ENCODE measurements at regions not wholly inside any gene's neighbourhood (a gene's known extent, or its start where the extent isn't known, plus 50 kb on each side); places are given as distances from the start of the nearest gene placed in this dataset.

DNA sequence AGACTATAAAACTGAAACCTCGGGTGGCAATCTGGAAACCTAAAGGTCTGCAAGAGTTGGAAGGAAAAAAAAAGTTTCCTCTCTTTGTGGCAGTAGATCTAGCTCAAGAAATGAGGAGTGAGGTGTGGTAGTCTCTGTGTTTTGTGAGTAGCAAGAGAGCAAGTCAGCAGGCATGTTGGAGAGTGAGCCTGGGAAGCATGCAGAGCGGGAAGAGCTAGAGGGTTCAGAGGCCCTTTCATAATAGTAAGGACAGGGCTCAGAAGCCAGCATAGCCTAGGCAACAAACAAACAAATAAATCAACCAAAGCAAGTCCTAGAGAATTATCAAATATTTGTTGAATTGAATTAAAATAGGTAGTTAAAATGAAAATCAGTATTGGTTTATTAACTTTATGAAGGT lies 189.7 kb upstream of the CBLB start:
- H3K27ac Mint-ChIP-seq: peak overlapping the region; percentile 70
- peaks cover 14% of the 10 kb centered on the region for H3K4me1 Mint-ChIP-seq
- no peak overlapping the region for H3K4me3 Mint-ChIP-seq
- DNase-seq: no peak
- H3K36me3 Mint-ChIP-seq (ENCODE audit: low read depth): no peaks in the 10 kb centered on the region
- no peaks in the 10 kb centered on the region for H3K27me3 Mint-ChIP-seq (ENCODE audit: low read depth, poor library complexity)
- TF ChIP-seq, protein P1, sequence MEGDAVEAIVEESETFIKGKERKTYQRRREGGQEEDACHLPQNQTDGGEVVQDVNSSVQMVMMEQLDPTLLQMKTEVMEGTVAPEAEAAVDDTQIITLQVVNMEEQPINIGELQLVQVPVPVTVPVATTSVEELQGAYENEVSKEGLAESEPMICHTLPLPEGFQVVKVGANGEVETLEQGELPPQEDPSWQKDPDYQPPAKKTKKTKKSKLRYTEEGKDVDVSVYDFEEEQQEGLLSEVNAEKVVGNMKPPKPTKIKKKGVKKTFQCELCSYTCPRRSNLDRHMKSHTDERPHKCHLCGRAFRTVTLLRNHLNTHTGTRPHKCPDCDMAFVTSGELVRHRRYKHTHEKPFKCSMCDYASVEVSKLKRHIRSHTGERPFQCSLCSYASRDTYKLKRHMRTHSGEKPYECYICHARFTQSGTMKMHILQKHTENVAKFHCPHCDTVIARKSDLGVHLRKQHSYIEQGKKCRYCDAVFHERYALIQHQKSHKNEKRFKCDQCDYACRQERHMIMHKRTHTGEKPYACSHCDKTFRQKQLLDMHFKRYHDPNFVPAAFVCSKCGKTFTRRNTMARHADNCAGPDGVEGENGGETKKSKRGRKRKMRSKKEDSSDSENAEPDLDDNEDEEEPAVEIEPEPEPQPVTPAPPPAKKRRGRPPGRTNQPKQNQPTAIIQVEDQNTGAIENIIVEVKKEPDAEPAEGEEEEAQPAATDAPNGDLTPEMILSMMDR (IDR thresholded peaks at IDR 0.05): no peak
- H3K9me3 Mint-ChIP-seq: peaks cover 26% of the 10 kb centered on the region

DNA sequence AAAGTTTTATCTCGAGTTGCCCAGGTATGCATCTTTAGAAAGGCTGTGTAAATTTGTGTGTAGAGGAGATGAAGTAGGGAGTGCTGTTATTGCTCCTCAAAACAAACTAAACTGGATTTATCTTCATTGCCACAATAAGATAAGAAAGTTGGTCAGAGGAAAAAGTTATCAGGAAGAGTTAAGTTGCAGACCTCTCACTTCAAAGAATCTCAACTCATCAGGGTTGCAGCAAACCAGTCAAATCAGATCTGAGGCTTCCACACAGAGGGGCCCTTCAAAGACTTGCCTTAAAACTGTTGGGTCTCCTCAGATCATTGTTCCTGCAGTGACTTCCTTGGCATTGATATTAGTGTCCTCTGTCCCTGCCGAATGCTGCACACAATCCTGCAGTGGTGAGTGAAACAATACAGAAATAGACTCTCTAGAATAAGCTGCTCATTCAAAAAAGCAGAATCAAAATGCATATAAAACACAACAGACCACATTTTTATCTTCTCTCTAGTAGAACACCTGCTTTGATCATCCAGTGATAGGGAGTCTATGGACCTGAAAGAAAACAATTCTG lies 191.2 kb upstream of the CBLB start:
- Mint-ChIP-seq H3K4me1 (peaks cover 14% of the 10 kb centered on the region), H3K4me3 (no peak overlapping the region), H3K27me3 (ENCODE audit: low read depth, poor library complexity) (no peaks in the 10 kb centered on the region), H3K27ac (peak overlapping the region; percentile 60), H3K36me3 (ENCODE audit: low read depth) (no peaks in the 10 kb centered on the region), H3K9me3 (peaks cover 31% of the 10 kb centered on the region)
- DNase-seq: no peak
- TF ChIP-seq, protein P1 (IDR thresholded peaks at IDR 0.05): no peak

DNA sequence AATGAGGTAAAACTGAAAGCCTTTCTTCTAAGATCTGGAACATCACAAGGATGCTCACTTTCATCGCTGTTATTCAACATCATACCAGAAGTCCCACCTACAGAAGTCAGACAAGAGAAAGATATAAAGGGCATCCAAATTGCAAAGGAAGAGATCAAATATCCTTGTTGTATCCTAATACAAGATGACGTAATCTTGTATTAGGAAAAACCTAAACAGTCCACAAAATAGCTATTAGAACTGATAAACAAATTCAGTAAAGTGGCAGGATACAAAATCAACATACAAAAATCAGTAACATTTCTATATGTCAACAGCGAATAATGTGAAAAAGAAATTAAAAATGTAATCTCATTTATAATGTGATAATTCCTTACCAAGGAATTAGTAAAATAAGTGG lies 195.1 kb upstream of the CBLB start:
- Mint-ChIP-seq H3K9me3 (peaks cover 25% of the 10 kb centered on the region), H3K27me3 (ENCODE audit: low read depth, poor library complexity) (no peaks in the 10 kb centered on the region), H3K4me1 (peaks cover 6% of the 10 kb centered on the region), H3K36me3 (ENCODE audit: low read depth) (no peaks in the 10 kb centered on the region), H3K4me3 (no peak overlapping the region), H3K27ac (no peak overlapping the region)
- TF ChIP-seq, protein P1 (IDR thresholded peaks at IDR 0.05): no peak
- no peak for DNase-seq

DNA sequence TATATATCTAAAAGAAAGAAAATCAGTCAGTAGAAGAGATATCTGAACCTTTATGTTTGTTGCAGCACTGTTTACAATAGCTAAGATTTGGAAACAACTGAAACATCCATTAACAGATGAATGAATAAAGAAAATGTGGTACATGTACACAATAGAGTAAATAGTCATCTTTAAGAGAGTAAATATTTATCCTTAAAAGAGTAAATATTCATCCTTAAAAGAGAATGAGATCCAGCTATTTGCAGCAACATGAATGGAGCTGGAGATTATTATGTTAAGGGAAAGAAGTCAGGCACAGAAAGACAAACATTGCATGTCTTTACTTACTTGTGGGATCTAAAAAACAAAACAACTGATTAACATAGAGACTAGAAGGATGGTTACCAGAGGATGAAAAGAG lies 197.0 kb upstream of the CBLB start:
- Mint-ChIP-seq H3K4me3 (no peak overlapping the region), H3K27ac (no peak overlapping the region), H3K4me1 (no peaks in the 10 kb centered on the region), H3K36me3 (ENCODE audit: low read depth) (no peaks in the 10 kb centered on the region), H3K27me3 (ENCODE audit: low read depth, poor library complexity) (no peaks in the 10 kb centered on the region), H3K9me3 (peaks cover 28% of the 10 kb centered on the region)
- TF ChIP-seq, protein P1 (IDR thresholded peaks at IDR 0.05): no peak
- no peak for DNase-seq

DNA sequence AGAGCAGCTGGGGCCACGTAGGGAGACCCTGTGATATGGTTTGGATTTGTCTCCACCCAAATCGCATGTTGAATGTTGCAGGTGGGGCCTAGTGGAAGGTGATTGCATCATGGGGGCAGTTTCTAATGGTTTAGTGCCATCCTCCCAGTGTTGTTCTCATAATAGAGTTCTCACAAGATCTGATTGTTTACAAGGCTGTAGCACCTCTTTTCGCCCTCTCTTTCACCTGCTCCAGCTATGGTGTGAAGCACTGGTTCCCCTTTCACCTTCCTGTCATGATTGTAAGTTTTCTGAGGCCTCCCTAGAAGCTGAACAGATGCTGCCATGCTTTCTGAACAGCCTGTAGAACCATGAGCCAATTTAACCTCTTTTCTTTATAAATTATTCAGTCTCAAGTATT lies 198.9 kb upstream of the CBLB start:
- no peak overlapping the region for H3K27ac Mint-ChIP-seq
- H3K4me1 Mint-ChIP-seq: no peaks in the 10 kb centered on the region
- H3K27me3 Mint-ChIP-seq (ENCODE audit: low read depth, poor library complexity): no peaks in the 10 kb centered on the region
- peaks cover 43% of the 10 kb centered on the region for H3K9me3 Mint-ChIP-seq
- H3K4me3 Mint-ChIP-seq: no peak overlapping the region
- no peaks in the 10 kb centered on the region for H3K36me3 Mint-ChIP-seq (ENCODE audit: low read depth)
- TF ChIP-seq, protein P1 (IDR thresholded peaks at IDR 0.05): no peak
- DNase-seq: no peak

DNA sequence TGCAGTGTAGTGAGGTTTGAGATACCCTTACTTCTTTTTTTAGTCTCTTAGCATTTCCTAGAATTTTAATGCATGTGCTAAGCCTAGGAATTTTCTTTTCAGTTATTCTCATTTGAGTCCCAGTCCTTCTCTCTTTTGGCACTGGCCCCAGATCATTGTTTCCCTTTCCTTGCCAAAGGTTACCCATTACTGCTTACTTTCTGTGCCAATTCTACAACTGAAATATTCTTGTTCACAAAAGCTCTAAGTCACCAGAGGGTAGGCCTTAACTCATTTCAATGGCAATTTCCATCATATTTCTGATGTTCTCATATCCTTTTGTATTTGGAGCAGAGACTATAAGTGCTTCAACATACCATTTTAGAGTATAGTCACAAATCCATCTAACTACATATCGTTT lies 199.6 kb upstream of the CBLB start:
- H3K9me3 Mint-ChIP-seq: peaks cover 36% of the 10 kb centered on the region
- no peak overlapping the region for H3K27ac Mint-ChIP-seq
- H3K27me3 Mint-ChIP-seq (ENCODE audit: low read depth, poor library complexity): no peaks in the 10 kb centered on the region
- no peaks in the 10 kb centered on the region for H3K4me1 Mint-ChIP-seq
- H3K36me3 Mint-ChIP-seq (ENCODE audit: low read depth): no peaks in the 10 kb centered on the region
- DNase-seq: no peak
- H3K4me3 Mint-ChIP-seq: no peak overlapping the region
- TF ChIP-seq, protein P1 (IDR thresholded peaks at IDR 0.05): no peak
